GM21381 (cell line): ENCODE measurements at regions not wholly inside any gene's neighbourhood (a gene's known extent, or its start where the extent isn't known, plus 50 kb on each side); places are given as distances from the start of the nearest gene placed in this dataset.
A peak's percentile ranks its signal among the peaks of the same experiment; 100 is the strongest.

ENCODE experiments used
- ATAC-seq: cut with Tn5 transposase; IDR thresholded peaks from one replicate; pipeline ENCODE4 v1.9.1; 2021; ENCODE audit warnings: mild to moderate bottlenecking, moderate library complexity; ENCODE audit not compliant: unreplicated experiment

DNA sequence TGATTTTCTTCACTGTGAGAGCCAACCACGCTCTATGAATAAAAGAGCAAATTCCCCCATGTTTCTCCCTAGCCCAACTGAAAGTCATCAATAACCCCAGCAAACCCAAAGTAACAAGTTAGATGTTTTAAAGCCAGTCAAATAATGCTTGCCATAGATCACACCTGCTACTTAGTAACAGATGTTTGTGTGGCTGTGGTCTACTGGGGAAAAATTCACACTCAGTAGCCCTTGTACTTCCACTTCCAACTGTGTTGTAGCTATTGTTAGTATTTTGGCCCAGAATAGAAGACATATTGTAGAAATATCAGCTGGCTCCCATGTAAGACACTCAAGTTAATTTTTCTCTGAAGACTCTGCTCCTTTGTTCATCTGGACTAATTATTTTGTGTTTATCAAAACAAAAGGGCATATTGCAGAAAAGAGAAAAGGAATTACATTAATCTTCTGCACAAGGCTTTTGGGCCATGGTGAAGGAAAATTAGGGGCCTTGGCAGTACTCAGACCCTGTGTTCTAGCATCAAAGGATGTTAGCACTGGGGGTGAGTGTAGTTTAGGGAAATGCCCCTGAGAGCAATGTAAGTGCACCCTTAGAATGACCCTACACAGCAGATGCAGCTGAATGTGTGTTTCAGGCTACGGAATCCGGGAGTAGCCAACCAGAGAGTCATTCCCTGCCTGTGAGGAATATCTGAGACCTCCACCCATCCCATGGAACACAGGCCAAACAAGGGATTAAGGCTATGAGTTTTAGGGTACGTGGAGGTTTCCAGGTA is 521.9 kb downstream of the EPHA4 start:
- peak; percentile 56 for ATAC-seq

DNA sequence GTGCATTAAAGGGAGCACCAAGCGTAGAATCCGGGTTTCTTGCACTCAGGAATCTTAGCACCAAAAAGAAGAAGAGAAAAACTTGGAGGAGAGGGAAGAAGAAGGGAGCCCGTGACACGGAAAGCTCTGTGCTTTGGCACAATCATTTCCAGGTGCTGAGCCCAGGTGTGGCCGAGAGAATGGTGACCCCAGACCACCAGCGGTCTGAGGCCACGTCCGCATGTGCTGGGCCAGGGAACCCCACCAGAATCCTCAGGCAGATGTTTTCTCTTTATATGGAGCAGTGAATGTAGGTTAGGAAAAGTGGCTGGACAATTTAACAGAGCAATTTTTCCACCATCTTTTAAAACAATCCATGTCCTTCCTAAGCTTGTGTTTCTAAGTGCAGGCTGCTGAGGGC is 520.9 kb downstream of the EPHA4 start:
- ATAC-seq, result no peak

DNA sequence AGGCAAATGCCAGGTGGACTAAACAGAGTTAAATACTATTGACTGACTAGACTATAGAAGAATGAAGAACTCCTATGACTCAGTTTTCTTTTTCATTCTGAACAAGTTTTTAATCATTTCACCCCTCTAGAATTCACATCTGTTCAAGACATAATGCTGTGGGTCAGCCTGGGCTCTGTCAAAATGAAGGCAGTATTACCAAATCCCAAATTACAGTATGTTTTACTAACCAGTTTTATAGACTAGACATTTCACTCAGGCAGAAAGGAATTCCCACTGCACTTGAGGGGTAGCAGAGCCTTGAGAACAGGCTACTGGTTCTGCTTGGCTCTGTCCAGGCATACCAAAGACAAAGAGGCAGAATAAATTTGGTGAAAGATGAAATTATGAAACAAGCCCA is 511.7 kb downstream of the EPHA4 start:
- no peak for ATAC-seq

DNA sequence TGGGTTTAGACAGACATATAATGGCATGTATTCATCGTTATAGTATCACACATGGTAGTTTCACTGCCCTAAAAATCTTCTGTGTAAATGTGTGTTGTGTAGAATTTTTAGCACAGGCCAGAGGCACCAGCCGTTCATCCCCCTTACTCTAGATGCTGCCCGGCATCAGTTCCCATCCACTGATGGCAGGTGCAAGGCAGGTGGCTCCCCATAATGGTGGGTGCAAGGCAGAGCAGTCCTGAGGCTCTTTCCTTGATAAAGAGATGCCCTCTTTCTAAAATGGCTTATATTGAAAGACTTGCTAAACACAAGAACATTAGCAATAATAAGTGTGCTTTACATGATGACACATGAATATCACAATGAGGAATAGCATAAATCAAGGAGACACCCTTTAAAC is 508.5 kb downstream of the EPHA4 start:
- ATAC-seq, result no peak

DNA sequence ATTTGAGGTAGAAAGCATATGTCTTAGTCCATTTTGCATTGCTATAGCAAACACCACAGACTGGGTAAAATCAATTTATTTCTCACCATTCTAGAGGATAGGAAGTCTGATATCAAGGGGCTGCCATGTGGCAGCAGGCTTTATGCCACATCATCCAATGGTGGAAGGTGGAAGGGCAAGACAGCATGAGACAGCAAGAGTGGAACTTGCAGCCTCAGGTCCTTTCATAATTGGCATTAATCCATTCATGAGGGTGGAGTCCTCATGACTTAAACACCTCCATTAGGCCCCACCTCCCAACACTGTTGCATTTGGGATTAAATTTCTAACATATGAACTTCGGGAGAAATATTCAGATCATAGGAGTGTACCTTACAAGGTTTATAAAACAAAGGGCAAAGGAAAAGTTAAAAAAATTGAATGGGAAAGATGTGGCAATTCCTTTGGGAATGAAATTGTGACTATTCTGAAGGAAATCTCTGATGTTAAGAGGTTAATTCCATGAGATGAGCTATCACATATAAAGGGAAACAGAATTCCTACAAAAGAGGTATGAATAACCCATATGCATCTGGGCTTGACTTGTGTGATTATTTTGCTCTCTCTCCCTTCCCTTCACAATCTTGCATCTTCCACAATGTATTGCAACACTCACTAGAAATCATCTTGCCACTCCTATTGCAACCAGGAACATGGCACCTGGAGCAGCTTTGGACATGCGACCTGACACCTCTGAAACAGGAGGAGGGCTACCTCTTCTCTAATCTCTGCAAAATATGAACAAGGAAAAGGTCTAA is 507.8 kb downstream of the EPHA4 start:
- ATAC-seq, result no peak

DNA sequence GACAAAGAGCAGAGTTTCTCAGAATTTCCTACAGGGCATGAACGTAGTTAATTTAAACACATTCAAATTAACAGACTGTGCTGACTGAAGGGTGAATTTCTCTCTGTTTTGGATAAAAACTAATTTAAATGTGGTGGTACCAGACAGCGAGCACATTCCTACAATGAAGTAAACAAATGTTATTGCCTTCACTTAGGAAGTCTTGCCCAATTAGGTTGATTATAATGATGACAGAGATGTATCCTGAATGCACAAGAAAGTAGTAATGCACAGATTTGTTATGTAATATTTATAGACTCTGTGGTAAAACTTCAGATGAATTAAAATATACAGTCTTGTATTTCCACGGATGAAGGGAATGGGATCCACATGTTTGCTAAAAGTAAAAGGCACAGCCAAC is 507.2 kb downstream of the EPHA4 start:
- no peak for ATAC-seq

DNA sequence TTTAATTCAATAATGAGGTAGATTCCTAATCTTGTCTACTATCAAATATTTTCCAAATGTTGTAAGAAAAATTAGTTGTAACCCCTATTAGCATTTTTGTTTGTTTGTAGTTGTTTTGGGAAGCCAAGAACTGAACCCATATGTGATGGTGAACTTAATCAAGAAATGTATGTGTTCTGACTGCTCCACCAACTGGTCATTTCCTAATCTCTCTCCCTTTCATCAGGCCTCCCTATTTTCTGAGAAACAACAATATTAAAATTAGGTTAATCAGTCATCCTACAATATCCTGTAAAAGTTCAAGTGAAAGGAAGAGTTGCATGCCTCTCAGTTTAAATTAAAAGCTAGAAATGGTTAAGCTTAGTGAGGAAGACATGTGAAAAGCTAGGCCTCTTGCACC is 504.0 kb downstream of the EPHA4 start:
- ATAC-seq, result no peak

DNA sequence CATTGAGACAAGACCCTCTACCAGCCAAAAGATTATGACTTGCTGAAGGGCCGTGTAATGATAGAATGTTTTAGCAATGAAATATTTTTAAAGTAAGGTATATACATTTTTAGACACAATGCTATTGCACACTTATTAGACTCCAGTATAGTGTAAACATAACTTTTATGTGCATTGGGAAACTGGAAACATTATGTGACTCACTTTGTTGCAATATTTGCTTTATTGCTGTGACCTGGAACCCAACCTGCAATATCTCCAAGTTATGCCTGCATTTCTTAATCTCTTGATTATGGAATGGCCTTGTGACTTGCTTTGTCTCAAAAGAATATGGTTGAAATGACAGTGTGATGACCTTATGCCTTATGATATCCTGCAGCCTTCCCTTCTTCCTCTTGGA is 502.0 kb downstream of the EPHA4 start:
- no peak for ATAC-seq

DNA sequence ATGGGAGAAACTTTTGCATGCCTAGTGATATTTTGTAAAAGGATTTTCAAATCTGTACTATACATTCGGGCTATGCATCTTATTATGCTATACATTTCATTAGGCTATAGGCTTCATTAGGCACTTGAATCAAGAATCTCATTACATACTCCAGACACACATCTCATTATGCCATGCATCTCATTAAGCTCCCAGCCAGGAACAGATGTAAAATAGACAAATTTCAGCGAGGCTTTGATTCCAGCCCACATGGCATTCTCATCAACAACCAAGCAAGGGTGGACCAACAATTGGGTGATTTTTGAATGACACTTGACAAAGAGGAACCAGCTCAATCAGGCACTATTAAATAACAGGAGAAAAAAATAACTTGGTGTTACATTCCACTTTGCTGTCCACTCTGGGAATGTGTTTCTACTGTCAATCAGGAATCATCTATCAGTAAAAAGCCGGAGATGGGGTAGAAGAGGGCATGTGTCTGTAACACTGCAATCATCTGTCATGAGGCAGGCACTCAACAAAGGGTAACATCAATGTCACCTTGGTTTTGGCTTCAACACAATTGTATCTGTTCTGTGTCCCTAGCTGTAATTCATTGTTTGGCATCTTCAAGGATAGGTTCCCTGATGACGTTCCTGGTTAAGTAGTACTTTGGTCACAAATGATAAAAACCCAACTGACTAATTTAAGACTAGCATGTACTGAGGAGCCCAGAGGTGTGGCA is 498.6 kb downstream of the EPHA4 start:
- ATAC-seq, result no peak

DNA sequence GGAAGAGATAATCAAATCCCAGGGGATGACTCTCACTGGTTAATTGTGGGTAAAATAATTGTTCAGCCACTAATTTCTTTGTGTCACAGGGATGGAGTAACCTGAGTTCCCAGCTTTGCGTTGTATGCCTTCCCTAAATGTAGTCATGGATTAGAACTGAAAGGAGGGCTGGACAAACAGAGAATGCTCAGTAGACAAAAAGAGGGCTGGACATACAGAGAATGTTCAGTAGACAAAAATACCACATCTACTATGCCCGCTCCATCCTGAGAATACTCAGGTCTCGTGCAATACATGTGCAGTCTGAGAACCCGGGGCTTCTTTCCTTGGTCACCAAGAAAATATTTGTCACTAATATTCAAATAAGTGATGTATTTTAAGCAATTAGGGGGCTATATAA is 497.9 kb downstream of the EPHA4 start:
- no peak for ATAC-seq

DNA sequence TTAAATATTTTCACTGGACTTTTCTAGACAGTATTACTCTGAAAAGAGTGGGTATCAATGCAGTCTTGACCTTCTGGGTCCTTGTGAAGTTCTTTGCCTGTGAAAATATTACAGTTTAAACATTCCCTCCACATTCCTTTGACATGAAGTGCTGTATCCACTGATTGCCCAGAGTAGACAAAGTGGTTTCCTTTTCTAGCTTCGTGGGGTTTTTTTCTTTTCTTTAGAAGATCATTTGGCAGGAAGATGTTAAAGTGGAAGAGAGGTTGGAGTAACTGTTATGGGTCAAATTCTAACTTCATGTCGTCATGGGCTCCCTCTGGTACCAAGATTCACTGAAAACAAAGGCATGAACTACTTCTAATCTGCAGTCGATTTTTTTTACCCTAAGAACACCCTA is 496.9 kb downstream of the EPHA4 start:
- ATAC-seq, result no peak

DNA sequence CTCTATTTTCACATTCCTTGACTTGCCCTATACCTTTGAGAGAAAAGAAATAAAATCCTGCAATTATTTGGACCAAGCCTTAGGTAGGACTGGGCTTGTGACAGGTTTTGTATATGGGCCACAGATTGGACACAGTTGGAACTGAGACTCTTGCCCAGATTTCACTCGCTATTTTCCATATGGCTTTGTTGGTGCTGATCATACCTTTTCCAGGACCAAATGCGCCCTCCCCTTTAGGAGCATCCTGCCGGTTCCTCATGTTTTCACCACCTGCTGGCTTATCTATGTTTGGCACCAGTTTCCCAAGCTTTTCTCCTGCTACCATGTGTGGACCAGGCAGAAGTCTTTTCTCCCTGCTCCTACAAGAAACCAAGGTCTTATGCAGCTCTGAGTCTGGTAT is 494.9 kb downstream of the EPHA4 start:
- no peak for ATAC-seq

DNA sequence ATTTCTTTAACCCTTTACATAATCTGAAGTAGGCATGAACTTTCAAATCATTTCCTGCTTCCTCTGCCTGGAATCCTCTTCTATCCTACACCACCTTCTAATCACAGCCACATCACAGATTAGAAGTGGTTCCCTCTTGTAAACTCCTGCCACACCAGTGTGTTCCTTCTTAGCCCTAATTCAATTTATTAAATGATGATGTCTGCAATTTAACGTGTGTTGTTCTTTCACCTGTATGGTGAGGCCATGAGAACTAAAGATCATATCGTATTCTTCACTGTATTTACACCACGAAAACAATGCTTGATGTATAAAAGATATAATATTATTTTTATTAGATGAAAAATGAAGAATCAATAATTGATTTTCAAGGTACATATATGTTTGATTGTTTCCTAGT is 494.3 kb downstream of the EPHA4 start:
- ATAC-seq, result no peak

DNA sequence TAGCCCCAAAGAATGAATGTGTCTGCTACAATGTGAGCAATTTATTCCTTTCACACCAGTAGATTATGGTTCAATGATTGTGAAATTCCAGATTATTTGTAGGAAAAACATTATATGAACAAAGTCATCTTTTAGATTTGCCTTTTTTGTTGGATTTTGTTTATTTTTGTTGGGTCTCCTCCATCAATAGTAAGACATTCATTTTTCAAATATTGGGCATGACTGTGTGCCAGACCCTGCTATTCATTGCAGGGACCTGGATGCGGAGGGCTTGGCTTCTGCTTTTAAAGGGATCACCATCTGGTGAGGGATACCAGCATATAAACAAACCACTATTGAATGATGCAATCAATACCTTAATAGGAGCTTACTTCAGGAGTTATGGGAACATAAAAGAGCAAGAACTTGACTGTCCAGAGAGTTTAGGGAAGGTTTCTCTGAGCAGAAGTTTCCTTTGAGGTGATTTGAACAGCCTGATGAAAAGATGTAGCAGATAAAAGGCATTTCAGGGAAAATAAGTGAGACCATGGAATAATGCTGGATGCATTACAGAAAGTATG is 486.7 kb downstream of the EPHA4 start:
- no peak for ATAC-seq

DNA sequence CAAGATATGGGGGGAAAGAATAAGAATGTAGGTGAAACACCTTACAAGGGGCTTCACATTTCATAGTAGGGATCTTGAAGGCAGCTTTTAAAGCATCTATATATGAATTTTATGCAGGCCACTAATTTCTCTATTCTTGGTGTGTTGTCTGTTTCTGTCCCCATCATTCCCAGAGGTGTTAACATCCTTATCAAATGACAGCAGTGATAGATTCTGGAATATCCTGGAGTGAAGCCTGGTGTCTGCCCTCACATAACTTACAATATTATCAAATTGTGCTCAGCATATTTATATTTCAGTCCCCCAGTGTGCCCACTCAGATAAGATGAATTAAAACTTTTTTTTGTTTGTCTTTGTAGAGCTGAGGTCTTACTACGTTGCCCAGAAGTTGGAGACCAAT is 486.2 kb downstream of the EPHA4 start:
- ATAC-seq, result no peak

DNA sequence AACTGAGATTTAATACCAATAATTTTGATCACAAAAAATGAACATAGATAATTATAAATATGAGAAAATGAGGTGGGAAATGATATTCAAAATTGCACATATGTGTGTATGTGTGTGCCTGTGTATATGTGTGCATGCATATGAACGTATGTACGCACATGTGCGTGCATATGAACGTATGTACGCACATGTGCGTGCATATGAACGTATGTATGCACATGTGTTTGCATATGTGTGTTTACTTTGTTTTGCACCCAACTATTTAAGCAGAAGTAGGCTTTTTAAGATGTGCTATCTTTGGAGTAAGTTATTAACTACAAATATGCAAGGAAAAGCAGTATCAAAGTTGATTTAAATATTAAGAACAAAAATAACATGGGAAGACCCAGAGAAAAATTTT is 484.3 kb downstream of the EPHA4 start:
- ATAC-seq, result no peak

DNA sequence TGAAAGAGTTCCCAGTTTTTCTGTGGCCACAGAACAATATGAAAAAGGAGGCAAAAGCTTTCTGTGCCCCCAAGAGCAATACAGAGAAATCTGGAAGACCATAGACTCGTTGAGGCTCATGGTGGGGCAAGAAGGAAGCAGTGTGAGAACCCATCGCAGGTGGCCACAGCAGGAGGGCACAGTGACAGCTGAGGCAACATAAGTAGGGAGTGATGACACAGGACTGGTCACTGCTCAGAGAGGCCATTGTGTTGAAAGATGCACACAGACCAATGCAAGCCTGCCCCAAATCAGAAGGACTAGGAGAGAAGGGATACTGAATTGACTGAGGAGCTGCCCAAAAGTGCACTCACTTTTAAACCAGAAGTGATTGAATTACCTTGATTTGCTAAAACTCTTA is 483.6 kb downstream of the EPHA4 start:
- no peak for ATAC-seq

DNA sequence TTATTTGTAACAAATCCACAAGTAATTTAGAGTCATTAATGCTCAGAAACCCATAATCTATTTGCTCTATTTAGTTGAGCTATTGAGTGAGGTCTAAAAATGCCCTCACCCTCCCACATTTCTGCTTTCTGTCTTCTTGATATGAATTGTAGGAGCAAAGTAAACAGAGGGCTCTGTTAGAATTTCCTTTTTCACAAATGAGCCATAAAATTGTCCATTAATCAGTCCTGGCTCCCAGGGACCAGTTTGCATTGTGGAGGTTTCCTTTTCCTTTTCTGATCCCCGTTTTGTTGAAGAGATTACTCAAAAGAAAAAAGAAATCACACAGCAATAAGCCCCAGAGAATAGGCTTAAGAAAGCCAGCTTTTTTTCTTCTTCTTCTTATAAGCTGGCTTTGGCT is 476.7 kb downstream of the EPHA4 start:
- ATAC-seq, result no peak

DNA sequence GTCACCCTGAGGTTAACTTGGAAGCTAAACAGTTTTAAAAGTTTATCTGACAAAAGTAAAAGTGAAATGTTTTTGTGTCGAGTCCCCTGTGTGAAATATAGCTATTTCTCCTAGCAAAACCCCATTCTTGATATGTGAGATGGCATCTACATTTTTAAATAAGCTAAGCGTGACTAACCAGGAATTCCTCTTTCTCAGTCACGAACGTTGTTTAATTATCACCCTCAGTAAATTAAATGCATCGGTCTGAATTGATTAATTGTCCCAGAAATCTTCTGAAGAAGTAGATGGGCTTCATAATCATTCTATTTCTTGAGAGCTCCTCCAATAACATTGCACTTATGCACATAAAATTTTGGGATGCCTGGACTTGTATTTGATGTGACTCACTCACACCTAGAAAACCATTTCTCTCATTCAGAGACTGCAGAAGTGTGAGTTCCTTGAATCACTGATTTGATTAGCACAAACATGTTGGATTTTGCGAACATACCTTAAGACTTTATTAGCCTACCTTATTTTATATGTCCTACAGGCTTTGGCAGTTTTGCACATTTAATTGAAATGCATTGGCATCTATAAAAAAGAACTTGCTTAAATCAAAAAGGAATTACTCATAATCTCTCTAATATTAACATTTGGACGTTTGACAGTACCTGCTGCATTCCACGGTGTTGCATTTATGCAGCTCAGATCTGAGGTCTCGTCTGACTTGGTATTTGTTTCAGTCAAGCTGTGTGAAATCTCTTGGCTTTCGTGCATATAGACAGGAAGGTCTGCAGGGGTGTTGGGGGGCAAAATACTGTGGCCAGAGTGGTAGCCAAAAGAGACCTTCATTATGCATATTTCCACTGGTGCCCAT is 475.2 kb downstream of the EPHA4 start:
- ATAC-seq, result no peak

DNA sequence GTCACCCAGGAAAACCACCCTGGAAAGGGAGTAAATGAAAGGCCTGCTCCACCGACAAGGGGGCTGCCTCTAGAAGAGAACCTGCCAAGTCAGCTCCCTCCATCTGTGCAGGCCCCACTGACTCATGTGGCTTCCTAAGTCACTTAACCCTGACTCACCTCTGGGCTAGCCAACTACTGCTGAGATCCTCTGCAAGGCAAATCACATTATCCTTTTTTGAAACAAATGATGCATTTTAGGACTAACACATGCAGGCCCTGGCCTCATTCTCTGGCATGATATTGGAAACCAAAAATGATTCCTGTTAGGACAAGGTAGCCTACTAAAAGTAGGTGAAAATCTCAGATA is 474.6 kb downstream of the EPHA4 start:
- ATAC-seq, result no peak

DNA sequence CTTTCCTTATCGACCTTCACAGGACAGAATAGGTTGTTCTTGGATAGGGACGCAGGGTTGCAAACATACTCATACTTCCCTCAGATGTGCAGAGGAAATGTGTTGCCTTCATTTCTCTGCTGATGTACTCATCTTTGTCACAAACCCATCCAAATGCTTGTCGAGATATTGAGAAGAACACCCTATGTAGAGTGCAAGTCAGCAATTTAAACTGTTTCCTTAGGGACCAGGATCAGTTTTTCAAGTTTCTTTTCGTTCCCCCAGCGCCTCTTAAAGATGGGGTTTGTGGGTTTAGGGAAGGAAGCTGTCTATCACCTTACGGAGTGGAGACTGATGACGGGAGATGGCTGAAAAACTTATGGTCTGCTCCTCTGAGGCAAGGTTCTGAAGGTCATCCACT is 474.2 kb downstream of the EPHA4 start:
- ATAC-seq, result no peak
